OCI-LY1 (cell line): ENCODE measurements at regions not wholly inside any gene's neighbourhood (a gene's known extent, or its start where the extent isn't known, plus 50 kb on each side); places are given as distances from the start of the nearest gene placed in this dataset.

ENCODE experiments used
- H2AFZ ChIP-seq: fragments of 200-600 bp; sonication (generic), shearing (Covaris generic); 2 replicates; pipeline ENCODE4 v1.6.0; 2014; ENCODE audit warnings: antibody characterized with exemption, mild to moderate bottlenecking, low read length
- H3F3A ChIP-seq: fragments of 200-600 bp; sonication (generic), shearing (Covaris generic); 2 replicates; pipeline ENCODE4 v1.6.0; 2014; ENCODE audit warnings: mild to moderate bottlenecking, antibody characterized with exemption, low read length, moderate library complexity; ENCODE audit not compliant: insufficient read depth
- H3K27ac ChIP-seq: fragments of 200-600 bp; sonication (generic); 2 replicates; pipeline ENCODE4 v1.5.1; 2014; ENCODE audit warnings: low read length, mixed run types, mild to moderate bottlenecking, low read depth; ENCODE audit not compliant: poor library complexity, severe bottlenecking
- H3K27me3 ChIP-seq: fragments of 200-600 bp; sonication (generic); 2 replicates; pipeline ENCODE4 v1.6.0; 2014; ENCODE audit warnings: antibody characterized with exemption, mild to moderate bottlenecking, low read length, moderate library complexity; ENCODE audit not compliant: insufficient read depth
- H3K36me3 ChIP-seq: fragments of 200-600 bp; sonication (generic); 2 replicates; pipeline ENCODE4 v1.6.1; 2014; ENCODE audit warnings: mild to moderate bottlenecking, antibody characterized with exemption, low read length, moderate library complexity, mixed read lengths; ENCODE audit not compliant: insufficient read depth
- H3K4me1 ChIP-seq: fragments of 200-600 bp; sonication (generic); 2 replicates; pipeline ENCODE4 v1.5.1; 2014; ENCODE audit warnings: mild to moderate bottlenecking, low read length, moderate library complexity; ENCODE audit not compliant: insufficient read depth, severe bottlenecking
- H3K4me2 ChIP-seq: fragments of 200-600 bp; sonication (generic), shearing (Covaris generic); 2 replicates; pipeline ENCODE4 v1.6.1; 2014; ENCODE audit warnings: low read length
- H3K4me3 ChIP-seq: fragments of 200-600 bp; sonication (generic); 2 replicates; pipeline ENCODE4 v1.5.1; 2014; ENCODE audit warnings: low read length, low read depth, mild to moderate bottlenecking, mixed read lengths; ENCODE audit not compliant: poor library complexity, severe bottlenecking
- H3K79me2 ChIP-seq: fragments of 200-600 bp; shearing (Covaris generic); 2 replicates; pipeline ENCODE4 v1.6.1; 2016; ENCODE audit warnings: mixed run types, low read length, mixed read lengths; ENCODE audit not compliant: insufficient read depth
- H3K9ac ChIP-seq: fragments of 200-600 bp; sonication (generic), shearing (Covaris generic); 2 replicates; pipeline ENCODE4 v1.6.1; 2014; ENCODE audit warnings: mild to moderate bottlenecking, low read length, mixed read lengths
- H3K9me2 ChIP-seq: fragments of 200-600 bp; sonication (generic), shearing (Covaris generic); 2 replicates; pipeline ENCODE4 v1.6.1; 2014; ENCODE audit warnings: low read depth, mild to moderate bottlenecking, low read length, mixed read lengths
- H3K9me3 ChIP-seq: fragments of 200-600 bp; shearing (Covaris generic); 2 replicates; pipeline ENCODE4 v1.6.1; 2014; ENCODE audit warnings: low read length, mixed read lengths
- H4K20me1 ChIP-seq: fragments of 200-600 bp; sonication (generic), shearing (Covaris generic); 2 replicates; pipeline ENCODE4 v1.6.0; 2016; ENCODE audit warnings: mild to moderate bottlenecking, low read length; ENCODE audit not compliant: insufficient read depth
- CTCF ChIP-seq: fragments of 200-600 bp; sonication (generic), shearing (Covaris generic); IDR thresholded peaks from 2 replicates; pipeline ENCODE4 v1.5.1; 2017; ENCODE audit warnings: mild to moderate bottlenecking, antibody characterized with exemption, low read length, moderate library complexity, mixed read lengths
- EZH2 ChIP-seq: fragments of 200-600 bp; sonication (generic), shearing (Covaris generic); IDR thresholded peaks from 2 replicates; pipeline ENCODE4 v1.8.0; 2017; ENCODE audit warnings: borderline replicate concordance, mixed run types, mild to moderate bottlenecking, antibody characterized with exemption, low read length, moderate library complexity, mixed read lengths

GRCh38 chr15:70311821-70312220, 214.1 kb upstream of the TLE3 start:
- H3K4me1 ChIP-seq: peaks cover 25% of the 10 kb centered on the region
- H3K36me3 ChIP-seq: no peaks in the 10 kb centered on the region
- no peak overlapping the region for H3K4me2 ChIP-seq
- H3K79me2 ChIP-seq: no peaks in the 10 kb centered on the region
- no peaks in the 10 kb centered on the region for H3K27me3 ChIP-seq
- no peaks in the 10 kb centered on the region for H3K9me2 ChIP-seq
- H3K4me3 ChIP-seq: no peak overlapping the region
- no peaks in the 10 kb centered on the region for H3K9me3 ChIP-seq
- TF ChIP-seq CTCF (no peak), EZH2 (no peak)
- H3F3A ChIP-seq: no peaks in the 10 kb centered on the region
- H2AFZ ChIP-seq: no peak overlapping the region
- no peak overlapping the region for H3K27ac ChIP-seq
- H4K20me1 ChIP-seq: no peaks in the 10 kb centered on the region
- no peak overlapping the region for H3K9ac ChIP-seq

- TF ChIP-seq EZH2 (no peak), CTCF (no peak)
- Histone ChIP-seq H3K9me2 (no peaks in the 10 kb centered on the region), H3K4me3 (no peak overlapping the region), H3K9me3 (no peaks in the 10 kb centered on the region), H4K20me1 (no peaks in the 10 kb centered on the region), H3K36me3 (no peaks in the 10 kb centered on the region), H2AFZ (no peak overlapping the region), H3K9ac (no peak overlapping the region), H3F3A (no peaks in the 10 kb centered on the region), H3K4me1 (peaks cover 25% of the 10 kb centered on the region), H3K4me2 (no peak overlapping the region), H3K79me2 (no peaks in the 10 kb centered on the region), H3K27me3 (no peaks in the 10 kb centered on the region), H3K27ac (no peak overlapping the region)
These were observed 212.0 kb upstream of the TLE3 start for GRCh38 chr15:70309716-70310115.

GRCh38 chr15:70308735-70309434, 211.2 kb upstream of the TLE3 start:
- H3K27me3 ChIP-seq: no peaks in the 10 kb centered on the region
- no peak overlapping the region for H2AFZ ChIP-seq
- no peaks in the 10 kb centered on the region for H3K9me3 ChIP-seq
- H3K4me1 ChIP-seq: peaks cover 25% of the 10 kb centered on the region
- no peak overlapping the region for H3K27ac ChIP-seq
- TF ChIP-seq CTCF (no peak), EZH2 (no peak)
- no peaks in the 10 kb centered on the region for H3K9me2 ChIP-seq
- no peaks in the 10 kb centered on the region for H3K79me2 ChIP-seq
- no peaks in the 10 kb centered on the region for H3F3A ChIP-seq
- H3K9ac ChIP-seq: no peak overlapping the region
- no peak overlapping the region; the same call in 1 of the 2 replicates for H3K4me2 ChIP-seq
- H4K20me1 ChIP-seq: no peaks in the 10 kb centered on the region
- H3K4me3 ChIP-seq: no peak overlapping the region
- H3K36me3 ChIP-seq: no peaks in the 10 kb centered on the region
